OCI-LY3 (cell line): ENCODE measurements at regions not wholly inside any gene's neighbourhood (a gene's known extent, or its start where the extent isn't known, plus 50 kb on each side); places are given as distances from the start of the nearest gene placed in this dataset.

Source experiments
- H2AFZ ChIP-seq: fragments of 200-600, 300-600 bp; shearing (Covaris generic); 2 replicates; pipeline ENCODE4 v1.6.0; 2014; ENCODE audit warnings: antibody characterized with exemption, low read depth, low read length
- H3K27ac ChIP-seq: fragments of 200-600, 300-600 bp; sonication (generic); 2 replicates; pipeline ENCODE4 v1.5.1; 2014; ENCODE audit warnings: mild to moderate bottlenecking, low read length, moderate library complexity, mixed read lengths
- H3K27me3 ChIP-seq: fragments of 200-600, 300-600 bp; sonication (generic); 2 replicates; pipeline ENCODE4 v1.6.1; 2014; ENCODE audit warnings: low read depth, low read length, mixed read lengths
- H3K36me3 ChIP-seq: fragments of 200-600, 300-600 bp; sonication (generic); replicated peaks from 2 replicates; pipeline ENCODE3; 2014; ENCODE audit warnings: low read depth, low read length, mixed read lengths
- H3K4me1 ChIP-seq: fragments of 300-600, 200-600 bp; sonication (generic); 2 replicates; pipeline ENCODE4 v1.6.1; 2014; ENCODE audit warnings: low read length, mixed read lengths
- H3K4me2 ChIP-seq: fragments of 200-600, 300-600 bp; sonication (generic); 2 replicates; pipeline ENCODE4 v1.6.1; 2014; ENCODE audit warnings: low read length, mixed read lengths
- H3K4me3 ChIP-seq: fragments of 300-600, 200-600 bp; sonication (generic); 2 replicates; pipeline ENCODE4 v1.5.1; 2014; ENCODE audit warnings: antibody characterized with exemption, mild to moderate bottlenecking, low read length, moderate library complexity
- H3K79me2 ChIP-seq: fragments of 300-600, 200-600 bp; shearing (Covaris generic); 2 replicates; pipeline ENCODE4 v1.6.1; 2014; ENCODE audit warnings: mild to moderate bottlenecking, low read length, mixed read lengths
- H3K9ac ChIP-seq: fragments of 300-600, 200-600 bp; shearing (Covaris generic); 2 replicates; pipeline ENCODE4 v1.6.0; 2014; ENCODE audit warnings: mild to moderate bottlenecking, low read length, moderate library complexity
- H3K9me3 ChIP-seq: fragments of 200-600, 300-600 bp; shearing (Covaris generic); 2 replicates; pipeline ENCODE4 v1.6.1; 2014; ENCODE audit warnings: low read length, mixed read lengths; ENCODE audit not compliant: insufficient read depth
- H4K20me1 ChIP-seq: fragments of 200-600, 300-600 bp; sonication (generic); 2 replicates; pipeline ENCODE4 v1.6.1; 2016; ENCODE audit warnings: low read length, mixed read lengths; ENCODE audit not compliant: insufficient read depth
- EZH2phosphoT487 ChIP-seq: fragments of 200-600 bp; shearing (Covaris generic); IDR thresholded peaks from 2 replicates; pipeline ENCODE4 v1.6.1; 2018; ENCODE audit warnings: antibody characterized with exemption, mixed run types, low read depth
- TF ChIP-seq, protein P1 (sequence below): fragments of 200-600, 300-600 bp; sonication (generic); IDR thresholded peaks from 2 replicates; pipeline ENCODE4 v1.5.1; 2014; ENCODE audit warnings: antibody characterized with exemption, low read length, low read depth

DNA sequence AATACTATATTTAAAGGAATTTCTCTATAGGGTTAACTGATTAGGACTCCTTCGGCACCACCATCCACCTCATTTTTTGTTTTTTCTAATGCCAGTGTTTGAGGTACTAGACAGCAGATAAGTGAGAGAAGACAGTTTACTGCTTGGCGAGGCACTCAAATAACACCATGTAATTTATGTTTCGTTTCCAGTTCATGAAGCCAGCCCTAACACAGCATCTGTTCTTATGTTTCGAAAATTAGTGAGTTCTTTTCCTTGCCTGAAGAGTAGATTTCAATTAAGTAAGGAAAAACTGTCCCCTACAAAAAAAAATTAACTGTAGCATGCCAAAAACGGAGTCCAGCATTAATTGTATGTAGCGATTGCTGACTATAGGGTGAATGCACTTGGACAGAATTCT lies 409.1 kb downstream of the TBC1D4 start:
- H3K9ac ChIP-seq, result no peak overlapping the region
- no peak overlapping the region for H2AFZ ChIP-seq
- H3K4me1 ChIP-seq, result no peaks in the 10 kb centered on the region
- H3K79me2 ChIP-seq, result no peaks in the 10 kb centered on the region
- no peaks in the 10 kb centered on the region for H3K9me3 ChIP-seq
- H4K20me1 ChIP-seq, result no peaks in the 10 kb centered on the region
- no peak overlapping the region for H3K4me2 ChIP-seq
- H3K27ac ChIP-seq, result no peak overlapping the region
- no peak overlapping the region for H3K4me3 ChIP-seq
- no peaks in the 10 kb centered on the region for H3K27me3 ChIP-seq
- TF ChIP-seq EZH2phosphoT487, result no peak
- TF ChIP-seq, protein P1, sequence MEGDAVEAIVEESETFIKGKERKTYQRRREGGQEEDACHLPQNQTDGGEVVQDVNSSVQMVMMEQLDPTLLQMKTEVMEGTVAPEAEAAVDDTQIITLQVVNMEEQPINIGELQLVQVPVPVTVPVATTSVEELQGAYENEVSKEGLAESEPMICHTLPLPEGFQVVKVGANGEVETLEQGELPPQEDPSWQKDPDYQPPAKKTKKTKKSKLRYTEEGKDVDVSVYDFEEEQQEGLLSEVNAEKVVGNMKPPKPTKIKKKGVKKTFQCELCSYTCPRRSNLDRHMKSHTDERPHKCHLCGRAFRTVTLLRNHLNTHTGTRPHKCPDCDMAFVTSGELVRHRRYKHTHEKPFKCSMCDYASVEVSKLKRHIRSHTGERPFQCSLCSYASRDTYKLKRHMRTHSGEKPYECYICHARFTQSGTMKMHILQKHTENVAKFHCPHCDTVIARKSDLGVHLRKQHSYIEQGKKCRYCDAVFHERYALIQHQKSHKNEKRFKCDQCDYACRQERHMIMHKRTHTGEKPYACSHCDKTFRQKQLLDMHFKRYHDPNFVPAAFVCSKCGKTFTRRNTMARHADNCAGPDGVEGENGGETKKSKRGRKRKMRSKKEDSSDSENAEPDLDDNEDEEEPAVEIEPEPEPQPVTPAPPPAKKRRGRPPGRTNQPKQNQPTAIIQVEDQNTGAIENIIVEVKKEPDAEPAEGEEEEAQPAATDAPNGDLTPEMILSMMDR, result no peak
- no peaks in the 10 kb centered on the region for H3K36me3 ChIP-seq

DNA sequence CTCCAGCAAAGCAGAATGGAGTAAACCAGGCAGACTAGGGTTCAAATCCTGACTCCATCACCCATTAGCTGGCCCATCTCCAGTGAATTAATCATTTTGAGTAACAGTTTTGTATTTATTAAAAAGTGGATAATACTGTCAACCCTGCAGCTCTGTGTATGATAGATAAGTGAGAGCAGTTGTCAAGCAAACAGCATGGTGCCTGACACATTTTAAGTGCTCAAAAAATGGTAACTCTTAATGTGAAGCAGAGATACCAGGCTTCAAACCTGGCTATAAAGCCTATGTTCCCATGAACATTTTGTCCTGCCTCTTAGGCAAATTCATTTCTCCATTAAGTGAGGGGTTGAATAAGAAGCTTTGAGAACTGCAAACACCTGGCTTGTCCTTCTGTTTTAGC lies 409.6 kb downstream of the TBC1D4 start:
- no peak for TF ChIP-seq EZH2phosphoT487
- TF ChIP-seq, protein P1, result no peak
- Histone ChIP-seq H2AFZ (no peak overlapping the region), H3K4me3 (no peak overlapping the region), H3K9ac (no peak overlapping the region), H3K36me3 (no peaks in the 10 kb centered on the region), H3K4me1 (no peaks in the 10 kb centered on the region), H4K20me1 (no peaks in the 10 kb centered on the region), H3K4me2 (no peak overlapping the region), H3K27ac (no peak overlapping the region), H3K27me3 (no peaks in the 10 kb centered on the region), H3K9me3 (no peaks in the 10 kb centered on the region), H3K79me2 (no peaks in the 10 kb centered on the region)

DNA sequence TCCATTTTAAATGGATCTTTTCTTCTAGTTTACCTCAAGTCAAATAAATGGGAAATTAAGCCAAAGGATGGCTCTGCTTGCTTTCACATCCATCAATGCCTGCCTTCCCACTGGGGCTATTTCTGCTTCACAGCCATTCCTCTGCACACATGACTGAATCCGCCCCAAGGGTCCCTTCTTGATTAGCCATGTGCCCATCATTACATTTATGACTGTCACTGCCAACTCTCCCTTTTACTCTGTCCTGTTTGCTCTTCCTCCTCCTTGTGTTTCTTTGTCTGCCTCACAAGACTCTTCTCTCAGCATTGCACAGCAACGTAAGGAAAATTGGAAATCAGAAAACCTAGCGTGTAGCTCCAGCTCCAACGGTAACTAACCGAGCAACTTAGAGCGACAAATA lies 410.2 kb downstream of the TBC1D4 start:
- Histone ChIP-seq H4K20me1 (no peaks in the 10 kb centered on the region), H2AFZ (no peak overlapping the region), H3K4me1 (no peaks in the 10 kb centered on the region), H3K4me2 (no peak overlapping the region), H3K27me3 (no peaks in the 10 kb centered on the region), H3K9ac (no peak overlapping the region), H3K9me3 (no peaks in the 10 kb centered on the region), H3K36me3 (no peaks in the 10 kb centered on the region), H3K27ac (no peak overlapping the region), H3K4me3 (no peak overlapping the region), H3K79me2 (no peaks in the 10 kb centered on the region)
- TF ChIP-seq, protein P1, result no peak
- TF ChIP-seq EZH2phosphoT487, result no peak

DNA sequence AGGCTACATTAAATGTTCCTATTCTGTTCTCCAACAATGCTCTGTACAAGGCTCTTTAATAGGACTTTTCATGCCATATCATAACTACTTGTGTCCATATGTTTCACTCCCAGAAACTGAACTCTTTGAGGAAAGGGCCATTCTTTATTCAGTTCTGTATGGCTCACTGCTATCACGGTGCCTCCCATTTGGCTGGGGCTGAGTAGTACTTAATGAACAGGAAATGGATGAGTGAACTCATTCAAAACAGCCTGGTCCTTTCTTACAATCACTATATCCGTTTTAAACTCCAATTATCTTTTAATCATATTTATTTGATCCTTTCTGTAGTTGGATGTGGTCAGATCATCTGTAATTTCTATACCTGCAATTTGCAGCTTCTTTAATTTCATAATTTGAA lies 410.6 kb downstream of the TBC1D4 start:
- no peaks in the 10 kb centered on the region for H3K9me3 ChIP-seq
- no peaks in the 10 kb centered on the region for H3K79me2 ChIP-seq
- no peaks in the 10 kb centered on the region for H3K4me1 ChIP-seq
- no peak overlapping the region for H3K9ac ChIP-seq
- no peak overlapping the region for H3K4me2 ChIP-seq
- TF ChIP-seq EZH2phosphoT487, result no peak
- TF ChIP-seq, protein P1, result no peak
- no peak overlapping the region for H3K27ac ChIP-seq
- no peaks in the 10 kb centered on the region for H4K20me1 ChIP-seq
- H3K36me3 ChIP-seq, result no peaks in the 10 kb centered on the region
- H3K4me3 ChIP-seq, result no peak overlapping the region
- H2AFZ ChIP-seq, result no peak overlapping the region
- H3K27me3 ChIP-seq, result no peaks in the 10 kb centered on the region
